Muscle of leg (tissue), 3 donors: ENCODE measurements at regions not wholly inside any gene's neighbourhood (a gene's known extent, or its start where the extent isn't known, plus 50 kb on each side); places are given as distances from the start of the nearest gene placed in this dataset.
A peak's percentile ranks its signal among the peaks of the same experiment; 100 is the strongest.
"Not testable (repeated sequence)": the region's sequence is repeated elsewhere in the genome, so short reads cannot be mapped to it uniquely, and the experiment has no call there.

Experiments used
- DNase-seq: peaks from one replicate; pipeline ENCODE4 v3.0.0; 2013
- H3K27ac ChIP-seq: one replicate; pipeline ENCODE4 v1.5.1; 2013; ENCODE audit warnings: mild to moderate bottlenecking, low read length, control low read depth
- H3K27me3 ChIP-seq: one replicate; pipeline ENCODE4 v1.6.1; 2013; ENCODE audit warnings: low read length; ENCODE audit not compliant: control insufficient read depth, insufficient read depth
- H3K36me3 ChIP-seq: one replicate; pipeline ENCODE4 v1.6.1; 2013; ENCODE audit warnings: low read length; ENCODE audit not compliant: control insufficient read depth, insufficient read depth
- H3K4me1 ChIP-seq: one replicate; pipeline ENCODE4 v1.6.1; 2013; ENCODE audit warnings: low read length; ENCODE audit not compliant: control insufficient read depth, insufficient read depth
- H3K4me3 ChIP-seq: one replicate; pipeline ENCODE4 v1.5.1; 2013; ENCODE audit warnings: low read length, control low read depth
- H3K9me3 ChIP-seq: replicated peaks from 2 replicates; pipeline ENCODE4 v1.6.1; 2013; ENCODE audit warnings: low read depth, low read length; ENCODE audit not compliant: control insufficient read depth
- WGBS: methylation state at CpG from one replicate; pipeline ENCODE4 v1.1.5; 2013; ENCODE audit warnings: missing lambda C conversion rate; ENCODE audit not compliant: insufficient coverage; 5-methylcytosine and 5-hydroxymethylcytosine counted together

GRCh38 chr12:105598031-105598430 lies 267.5 kb downstream of the C12orf75 start:
- Histone ChIP-seq H3K27ac (no peak overlapping the region), H3K9me3 (peaks cover 2% of the 10 kb centered on the region), H3K4me3 (no peak overlapping the region), H3K27me3 (peaks cover 2% of the 10 kb centered on the region), H3K4me1 (no peaks in the 10 kb centered on the region), H3K36me3 (no peaks in the 10 kb centered on the region)
- DNase-seq = no peak
- no CpG with 5 or more reads among the region's 4 CpGs for WGBS

- peak; percentile 57 for DNase-seq
- 13% methylated on average over 1 of the region's 2 CpGs for WGBS
Observed at GRCh38 chr12:105600911-105601545, 270.5 kb downstream of the C12orf75 start.

GRCh38 chr12:105602312-105602711 lies 271.8 kb downstream of the C12orf75 start:
- no CpG with 5 or more reads among the region's 5 CpGs for WGBS
- not testable (repeated sequence) for DNase-seq, H3K27me3 ChIP-seq, H3K9me3 ChIP-seq, H3K4me3 ChIP-seq, H3K4me1 ChIP-seq, H3K36me3 ChIP-seq, H3K27ac ChIP-seq

More at GRCh38 chr12:105600911-105601545, 270.5 kb downstream of the C12orf75 start:
- Histone ChIP-seq H3K27ac (no peak overlapping the region), H3K36me3 (no peaks in the 10 kb centered on the region), H3K4me3 (no peak overlapping the region), H3K27me3 (no peaks in the 10 kb centered on the region), H3K4me1 (no peaks in the 10 kb centered on the region), H3K9me3 (peaks cover 2% of the 10 kb centered on the region)

- not testable (repeated sequence) for H3K27me3 ChIP-seq, H3K9me3 ChIP-seq, DNase-seq, H3K4me3 ChIP-seq, H3K4me1 ChIP-seq, H3K36me3 ChIP-seq, H3K27ac ChIP-seq
- WGBS = 50% methylated on average over 1 of the region's 3 CpGs
Observed at GRCh38 chr12:105604281-105604680, 273.8 kb downstream of the C12orf75 start.

GRCh38 chr12:105606613-105607012 lies 276.1 kb downstream of the C12orf75 start:
- H3K36me3 ChIP-seq, H3K9me3 ChIP-seq, H3K27ac ChIP-seq, H3K4me3 ChIP-seq, H3K27me3 ChIP-seq, H3K4me1 ChIP-seq, DNase-seq: not testable (repeated sequence)
- no CpG with 5 or more reads among the region's 1 CpG for WGBS

- WGBS = no CpG with 5 or more reads among the region's 3 CpGs
- not testable (repeated sequence) for DNase-seq
Observed at GRCh38 chr12:105609001-105609400, 278.5 kb downstream of the C12orf75 start.

GRCh38 chr12:105610459-105610858 lies 280.0 kb downstream of the C12orf75 start:
- WGBS = no CpG with 5 or more reads among the region's 5 CpGs
- DNase-seq = no peak
- Histone ChIP-seq H3K36me3 (no peaks in the 10 kb centered on the region), H3K4me1 (no peaks in the 10 kb centered on the region), H3K27me3 (no peaks in the 10 kb centered on the region), H3K27ac (no peak overlapping the region), H3K9me3 (no peaks in the 10 kb centered on the region), H3K4me3 (no peak overlapping the region)

More at GRCh38 chr12:105609001-105609400, 278.5 kb downstream of the C12orf75 start:
- H3K27me3 ChIP-seq, H3K4me1 ChIP-seq, H3K27ac ChIP-seq, H3K9me3 ChIP-seq, H3K36me3 ChIP-seq, H3K4me3 ChIP-seq: not testable (repeated sequence)

- Histone ChIP-seq H3K9me3 (no peaks in the 10 kb centered on the region), H3K27me3 (no peaks in the 10 kb centered on the region), H3K36me3 (no peaks in the 10 kb centered on the region), H3K27ac (no peak overlapping the region), H3K4me1 (no peaks in the 10 kb centered on the region), H3K4me3 (no peak overlapping the region)
- no CpG with 5 or more reads among the region's 3 CpGs for WGBS
- DNase-seq = peak; percentile 11
Observed at GRCh38 chr12:105611340-105611739, 280.8 kb downstream of the C12orf75 start.

GRCh38 chr12:105613269-105613668 lies 282.8 kb downstream of the C12orf75 start:
- WGBS = 86% methylated on average over 3 of the region's 4 CpGs
- DNase-seq = no peak
- Histone ChIP-seq H3K36me3 (no peaks in the 10 kb centered on the region), H3K27ac (no peak overlapping the region), H3K9me3 (no peaks in the 10 kb centered on the region), H3K4me1 (no peaks in the 10 kb centered on the region), H3K27me3 (no peaks in the 10 kb centered on the region), H3K4me3 (no peak overlapping the region)

GRCh38 chr12:105613887-105614286 lies 283.4 kb downstream of the C12orf75 start:
- no peak for DNase-seq

More at GRCh38 chr12:105613887-105614286, 283.4 kb downstream of the C12orf75 start:
- Histone ChIP-seq H3K27me3 (no peaks in the 10 kb centered on the region), H3K4me1 (no peaks in the 10 kb centered on the region), H3K9me3 (no peaks in the 10 kb centered on the region), H3K36me3 (no peaks in the 10 kb centered on the region), H3K27ac (no peak overlapping the region), H3K4me3 (no peak overlapping the region)
- WGBS = no CpG with 5 or more reads among the region's 3 CpGs
